Neutrophil (primary cell): ENCODE measurements at regions not wholly inside any gene's neighbourhood (a gene's known extent, or its start where the extent isn't known, plus 50 kb on each side); places are given as distances from the start of the nearest gene placed in this dataset.

Source experiments
- H3K27ac ChIP-seq: fragments of 200-600 bp; sonication (generic); 2 replicates; pipeline ENCODE4 v1.5.1; 2016; ENCODE audit warnings: mild to moderate bottlenecking, moderate library complexity
- H3K27me3 ChIP-seq: fragments of 200-600 bp; sonication (generic); 2 replicates; pipeline ENCODE4 v1.6.0; 2016; ENCODE audit warnings: mild to moderate bottlenecking
- H3K36me3 ChIP-seq: fragments of 200-600 bp; sonication (generic); 2 replicates; pipeline ENCODE4 v1.5.1; 2017
- H3K4me1 ChIP-seq, 2 experiments: fragments of 200-600 bp in 1 of 2; sonication (generic) in 1 of 2; 1 replicate in 1 of 2; 2 replicates in 1 of 2; pipeline versions ENCODE4 v1.5.1 to v1.6.1; 2013 to 2016; ENCODE audit warnings: low read depth in 1 of 2, low read length in 1 of 2, mild to moderate bottlenecking in 1 of 2, moderate library complexity in 1 of 2; ENCODE audit not compliant: control insufficient read depth in 1 of 2, insufficient read depth in 1 of 2
- H3K4me3 ChIP-seq, 2 experiments: fragments of 200-600 bp in 1 of 2; sonication (generic) in 1 of 2; 1 replicate in 1 of 2; 2 replicates in 1 of 2; pipeline ENCODE4 v1.5.1; 2013 to 2016; ENCODE audit warnings: low read depth in 1 of 2, low read length in 1 of 2, mild to moderate bottlenecking in 1 of 2, moderate library complexity in 1 of 2
- H3K9me3 ChIP-seq: fragments of 200-600 bp; sonication (generic); 2 replicates; pipeline ENCODE4 v1.5.1; 2016
- CTCF ChIP-seq: fragments of 200-600 bp; sonication (generic); IDR thresholded peaks from 2 replicates; pipeline ENCODE4 v1.5.1; 2016; ENCODE audit warnings: antibody characterized with exemption

- H3K9me3 ChIP-seq, result no peaks in the 10 kb centered on the region
- H3K4me3 ChIP-seq, result peak overlapping the region; percentile 47 to 49
- H3K36me3 ChIP-seq, result no peaks in the 10 kb centered on the region
- peaks cover 65 to 67% of the 10 kb centered on the region in 2 experiments for H3K4me1 ChIP-seq
- H3K27me3 ChIP-seq, result no peaks in the 10 kb centered on the region
- TF ChIP-seq CTCF, result no peak
- peak overlapping the region; percentile 89 for H3K27ac ChIP-seq
Measured at GRCh38 chr2:174663550-174663949, 65.9 kb upstream of the WIPF1 start.

DNA sequence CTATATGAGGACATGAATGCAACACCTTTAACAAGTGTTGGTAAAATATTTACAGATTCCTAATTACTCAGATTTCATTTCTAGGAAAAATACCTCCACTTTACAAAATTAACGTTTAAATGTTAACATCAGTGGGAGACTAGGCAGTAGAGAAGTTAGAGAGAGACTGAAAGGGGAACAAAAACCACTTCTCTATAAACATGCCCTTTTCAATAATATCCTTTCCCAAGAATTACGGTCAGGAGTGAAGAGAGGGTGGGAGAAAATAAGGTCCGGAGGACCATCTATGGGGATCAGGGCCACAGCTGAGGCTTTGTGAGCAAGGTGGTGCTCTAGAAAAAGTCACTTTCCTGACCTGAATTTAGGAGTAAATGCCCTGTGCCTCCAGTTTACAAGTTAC is 65.3 kb upstream of the WIPF1 start:
- TF ChIP-seq CTCF, result no peak
- Histone ChIP-seq H3K36me3 (no peaks in the 10 kb centered on the region), H3K4me3 (peak overlapping the region; percentile 47 to 49), H3K27me3 (no peaks in the 10 kb centered on the region), H3K27ac (peak overlapping the region; percentile 89), H3K4me1 (peaks cover 59 to 60% of the 10 kb centered on the region in 2 experiments), H3K9me3 (no peaks in the 10 kb centered on the region)

- Histone ChIP-seq H3K27ac (peak overlapping the region; percentile 89), H3K36me3 (no peaks in the 10 kb centered on the region), H3K9me3 (no peaks in the 10 kb centered on the region), H3K27me3 (no peaks in the 10 kb centered on the region), H3K4me1 (peaks cover 55 to 56% of the 10 kb centered on the region in 2 experiments), H3K4me3 (peak overlapping the region; percentile 47 to 49)
- no peak for TF ChIP-seq CTCF
Measured at GRCh38 chr2:174662459-174662858, 64.9 kb upstream of the WIPF1 start.

DNA sequence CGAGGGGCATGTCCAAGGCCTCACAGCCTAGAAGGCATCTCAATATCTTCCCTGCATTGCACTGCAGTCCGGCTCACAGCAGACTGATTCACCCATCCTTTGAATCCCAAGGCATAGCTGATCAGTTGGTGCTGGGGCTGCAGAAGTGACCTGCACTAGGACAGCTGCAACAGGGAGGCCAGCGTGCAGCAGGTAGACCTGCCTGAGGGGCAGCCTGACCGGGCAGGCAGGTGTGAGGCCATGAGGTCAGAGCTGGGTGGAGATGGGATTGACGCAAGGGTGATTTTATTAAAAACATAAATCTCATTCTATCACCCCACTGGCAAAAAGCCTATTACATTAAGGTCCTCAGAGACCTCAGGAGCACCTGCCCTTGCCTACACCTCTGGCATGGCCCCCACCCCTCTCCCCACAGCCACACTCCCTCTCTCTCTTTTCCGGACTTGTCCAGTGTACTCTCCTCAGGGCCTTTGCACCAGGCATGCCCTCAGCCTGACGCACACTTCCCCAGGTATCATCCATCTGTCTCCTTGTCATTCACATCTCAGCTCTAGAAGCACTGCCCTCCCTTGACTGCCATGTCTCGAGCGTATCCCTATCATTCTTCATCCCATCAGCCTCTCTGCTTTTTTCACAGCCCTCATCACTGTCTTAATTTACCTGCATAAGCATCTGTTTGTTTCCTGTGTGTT is 63.5 kb upstream of the WIPF1 start:
- no peak overlapping the region for H3K27ac ChIP-seq
- no peaks in the 10 kb centered on the region for H3K9me3 ChIP-seq
- peaks cover 41 to 42% of the 10 kb centered on the region in 2 experiments for H3K4me1 ChIP-seq
- no peaks in the 10 kb centered on the region for H3K27me3 ChIP-seq
- no peak overlapping the region for H3K4me3 ChIP-seq
- no peaks in the 10 kb centered on the region for H3K36me3 ChIP-seq
- no peak for TF ChIP-seq CTCF

DNA sequence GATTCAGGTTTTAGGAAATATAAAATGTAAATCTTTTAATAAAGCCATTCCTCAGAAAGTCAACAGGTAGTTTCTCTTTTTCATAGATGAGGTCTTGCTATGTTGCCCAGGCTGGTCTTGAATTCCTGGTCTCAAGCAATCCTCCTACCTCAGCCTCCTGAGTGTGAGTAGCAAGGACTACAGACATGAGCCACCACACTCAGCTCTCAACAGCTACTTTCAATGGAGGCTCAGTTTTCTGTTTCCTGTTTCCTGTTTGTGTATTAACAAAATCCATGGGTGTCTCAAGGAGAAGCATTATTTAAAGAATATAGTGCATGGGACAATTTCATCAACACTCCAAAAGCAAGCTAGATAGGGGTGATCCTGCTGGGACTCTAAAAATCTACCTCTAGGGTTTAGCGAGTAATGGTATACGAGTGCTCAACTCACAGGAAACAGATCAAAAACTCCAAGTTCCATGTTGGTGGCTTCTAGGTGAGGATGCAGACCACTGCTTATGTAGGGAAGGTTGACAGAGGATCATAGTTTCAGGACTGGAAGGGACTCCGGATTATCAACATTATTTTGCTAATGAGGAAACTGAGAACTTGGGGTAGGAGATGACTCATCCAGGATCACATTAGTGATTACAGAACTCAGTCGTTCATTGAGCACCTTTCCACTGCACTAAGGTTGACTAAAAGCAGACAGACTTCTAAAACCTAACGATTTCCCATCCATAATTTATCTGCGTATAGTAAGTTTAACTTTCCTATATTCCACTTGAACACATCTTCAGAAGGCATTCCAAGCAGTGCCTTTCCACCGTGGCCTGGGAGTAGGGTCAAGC is 61.7 kb upstream of the WIPF1 start:
- peaks cover 23 to 24% of the 10 kb centered on the region in 2 experiments for H3K4me1 ChIP-seq
- no peak for TF ChIP-seq CTCF
- no peaks in the 10 kb centered on the region for H3K27me3 ChIP-seq
- no peak overlapping the region for H3K27ac ChIP-seq
- no peaks in the 10 kb centered on the region for H3K9me3 ChIP-seq
- H3K4me3 ChIP-seq, result no peak overlapping the region
- no peaks in the 10 kb centered on the region for H3K36me3 ChIP-seq
